ENCODE measurements at regions not wholly inside any gene's neighbourhood (a gene's known extent, or its start where the extent isn't known, plus 50 kb on each side); places are given as distances from the start of the nearest gene placed in this dataset.

- TF ChIP-seq IRF5 (IDR thresholded peaks at IDR 0.05; ENCODE audit: borderline replicate concordance) (no peak), MXI1 (IDR thresholded peaks at IDR 0.05; ENCODE audit: low read depth, low read length) (no peak), ZBED1 (IDR thresholded peaks at IDR 0.05; ENCODE audit: borderline replicate concordance) (no peak)
Observed at GRCh38 chr13:44040818-44041100, 161.1 kb downstream of the LACC1 start (continued).

GRCh38 chr13:44044547-44045179 lies 165.0 kb downstream of the LACC1 start:
- DNase-seq (ENCODE audit: low read depth, low spot score) (no peak), FAIRE-seq (no peak), ATAC-seq (no peak)
- SMC1A ChIA-PET (ENCODE audit: uncharacterized antibody, unreplicated experiment) = interaction anchor here (0.8 to 1.3 kb wide), 2 partner anchors 136 to 394 kb away, joined by 3 read pairs; no protein-coding TSS in a partner anchor
- Histone ChIP-seq H3K4me2 (ENCODE audit: control insufficient read depth, insufficient read depth) (no peak overlapping the region), H3K27ac (ENCODE audit: control insufficient read depth, insufficient read depth) (no peak overlapping the region), H3K79me2 (ENCODE audit: control insufficient read depth, insufficient read depth, low read length) (no peaks in the 10 kb centered on the region), H3K27me3 (replicated peaks in 1 of 2; ENCODE audit: control insufficient read depth in 2 of 2, insufficient read depth in 2 of 2, low read length in 1 of 2) (peaks cover 0 to 3% of the 10 kb centered on the region in 2 experiments; a peak in 1 of 4 replicates), H3K36me3 (ENCODE audit: control insufficient read depth in 2 of 2, insufficient read depth in 2 of 2, low read length in 1 of 2) (no peaks in the 10 kb centered on the region), H3K9ac (ENCODE audit: control insufficient read depth, insufficient read depth, low read length) (no peak overlapping the region), H3K4me3 (no peak overlapping the region), H4K20me1 (ENCODE audit: control insufficient read depth, insufficient read depth) (no peaks in the 10 kb centered on the region), H3K4me1 (ENCODE audit: control insufficient read depth, insufficient read depth, low read length) (no peaks in the 10 kb centered on the region), H3K9me3 (replicated peaks; ENCODE audit: control insufficient read depth, insufficient read depth, low read length) (no peaks in the 10 kb centered on the region), H2AFZ (ENCODE audit: control insufficient read depth, low read depth, low read length) (no peak overlapping the region)
- RAD21 ChIA-PET (ENCODE audit: unreplicated experiment) = no interaction called here
- WGBS (ENCODE audit: insufficient coverage, insufficient replicate concordance, low lambda C conversion rate, missing lambda C conversion rate) = 90% methylated on average over 6 of the region's 6 CpGs
- intact Hi-C loops (cut with micrococcal nuclease; ENCODE audit: unreplicated experiment) (no loop called here), in situ Hi-C loops (cut with MboI) (loop anchor here (5.0 kb wide), 1 partner anchor 137 kb away; no protein-coding TSS in a partner anchor)
- CTCF ChIA-PET = no interaction called here
- no TSS peak for BruUV-seq (replicated peaks)
- POLR2A ChIA-PET = interaction anchor here (0.6 kb wide), 1 partner anchor 477 kb away, joined by 4 read pairs; no protein-coding TSS in a partner anchor
- TF ChIP-seq ZNF384 (IDR thresholded peaks at IDR 0.05; ENCODE audit: borderline replicate concordance, low read depth, low read length) (no peak), HDGF (IDR thresholded peaks at IDR 0.05) (no peak), PML (IDR thresholded peaks at IDR 0.05; ENCODE audit: low read length) (no peak), POU2F2 (IDR thresholded peaks at IDR 0.05; ENCODE audit: borderline replicate concordance, low read depth, low read length) (no peak), ZBTB40 (IDR thresholded peaks at IDR 0.05; ENCODE audit: borderline replicate concordance) (no peak), HSF1 (IDR thresholded peaks at IDR 0.05; ENCODE audit: low read depth, low read length) (no peak), YY1 (IDR thresholded peaks at IDR 0.05; ENCODE audit: low read depth, low read length) (no peak)

Data from GM12878 (cell line).